Neural crest cell (in vitro differentiated cells): ENCODE measurements at regions not wholly inside any gene's neighbourhood (a gene's known extent, or its start where the extent isn't known, plus 50 kb on each side); places are given as distances from the start of the nearest gene placed in this dataset.
"Not testable (repeated sequence)": the region's sequence is repeated elsewhere in the genome, so short reads cannot be mapped to it uniquely, and the experiment has no call there.

Experiments
- DNase-seq: peaks from one replicate; pipeline ENCODE4 v3.0.0; 2021; ENCODE audit warnings: low read depth, mixed read lengths, low spot score
- H3K27ac Mint-ChIP-seq: one replicate; pipeline ENCODE4 v1.8.0; 2021; ENCODE audit warnings: mild to moderate bottlenecking, mixed read lengths; ENCODE audit not compliant: unreplicated experiment
- H3K27me3 Mint-ChIP-seq: 2 replicates; pipeline ENCODE4 v1.8.0; 2021; ENCODE audit warnings: low read depth, mild to moderate bottlenecking, mixed read lengths
- H3K36me3 Mint-ChIP-seq: 2 replicates; pipeline ENCODE4 v1.8.0; 2021; ENCODE audit warnings: low read depth, mild to moderate bottlenecking, mixed read lengths
- H3K4me1 Mint-ChIP-seq: 2 replicates; pipeline ENCODE4 v1.8.0; 2021; ENCODE audit warnings: mixed read lengths
- H3K4me3 Mint-ChIP-seq: one replicate; pipeline ENCODE4 v1.8.0; 2021; ENCODE audit warnings: mild to moderate bottlenecking, mixed read lengths
- H3K9me3 Mint-ChIP-seq: 2 replicates; pipeline ENCODE4 v1.8.0; 2021; ENCODE audit warnings: mixed read lengths
- CTCF ChIP-seq: fragments of 200-600 bp; sonication (generic); conservative IDR thresholded peaks from 2 replicates; pipeline ENCODE4 v1.5.0; 2021; ENCODE audit warnings: antibody characterized with exemption, mild to moderate bottlenecking

DNA sequence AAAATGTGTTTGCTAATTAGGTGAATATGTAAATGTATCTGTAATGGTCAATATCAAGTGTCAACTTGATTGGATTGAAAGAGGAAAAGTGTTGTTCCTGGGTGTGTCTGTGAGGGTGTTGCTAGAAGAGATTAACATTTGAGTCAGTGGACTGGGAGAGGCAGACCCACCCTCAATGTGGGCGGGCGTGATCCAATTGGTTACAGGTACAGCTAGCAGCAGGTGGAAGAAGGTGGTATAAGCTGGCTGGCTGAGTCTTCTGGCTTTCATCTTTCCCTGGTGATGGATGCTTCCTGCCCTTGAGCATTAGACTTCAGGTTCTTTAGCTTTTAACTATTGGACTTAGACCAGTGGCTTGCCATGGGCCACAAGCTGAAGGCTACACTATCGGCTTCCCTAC lies 779.0 kb upstream of the CTNND2 start:
- H3K36me3 Mint-ChIP-seq: no peaks in the 10 kb centered on the region
- DNase-seq: no peak
- no peaks in the 10 kb centered on the region for H3K9me3 Mint-ChIP-seq
- no peak overlapping the region for H3K4me3 Mint-ChIP-seq
- H3K27ac Mint-ChIP-seq: no peak overlapping the region
- H3K27me3 Mint-ChIP-seq: peaks cover 2% of the 10 kb centered on the region
- no peak for TF ChIP-seq CTCF
- no peaks in the 10 kb centered on the region for H3K4me1 Mint-ChIP-seq

DNA sequence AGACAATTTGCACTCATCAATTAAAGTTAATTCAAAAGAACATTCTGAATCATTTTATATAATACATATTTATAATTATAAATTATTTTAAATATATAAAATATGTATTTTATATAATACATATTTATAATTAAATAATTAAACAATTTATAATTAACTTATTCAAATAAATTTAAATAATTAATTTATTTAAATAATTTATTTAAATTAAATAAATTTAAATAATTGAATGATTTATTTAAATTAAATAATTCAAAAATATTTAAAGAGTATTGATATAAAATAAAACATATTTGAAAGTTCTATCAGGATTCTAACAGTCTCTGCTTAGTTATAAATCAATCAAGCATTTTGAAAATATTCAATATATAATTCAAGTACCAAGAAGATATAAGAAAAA lies 775.5 kb upstream of the CTNND2 start:
- Mint-ChIP-seq H3K4me3 (no peak overlapping the region), H3K36me3 (no peaks in the 10 kb centered on the region), H3K9me3 (peaks cover 5% of the 10 kb centered on the region), H3K4me1 (no peaks in the 10 kb centered on the region), H3K27me3 (peaks cover 2% of the 10 kb centered on the region), H3K27ac (no peak overlapping the region)
- no peak for TF ChIP-seq CTCF
- DNase-seq: no peak

DNA sequence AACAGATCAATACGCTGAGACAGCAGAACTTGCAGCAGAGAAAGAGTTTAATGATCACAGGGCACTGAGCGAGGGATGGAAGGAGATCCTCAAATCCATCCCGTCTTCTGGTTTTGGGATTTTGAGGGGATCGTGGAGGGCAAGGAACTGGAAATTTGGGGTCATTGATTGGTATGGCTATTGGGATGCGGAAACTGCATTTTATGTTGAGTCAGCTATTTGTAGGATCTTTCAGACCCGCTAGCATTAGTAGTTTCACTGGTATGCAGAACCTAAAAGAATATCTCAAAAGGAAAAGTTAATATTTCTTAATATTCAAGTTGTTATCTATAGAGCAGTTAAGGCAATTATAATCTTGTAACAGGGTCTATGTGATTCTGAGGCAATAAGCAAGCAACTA lies 771.7 kb upstream of the CTNND2 start:
- Mint-ChIP-seq H3K27me3 (peaks cover 7% of the 10 kb centered on the region), H3K27ac (no peak overlapping the region), H3K36me3 (no peaks in the 10 kb centered on the region), H3K4me1 (no peaks in the 10 kb centered on the region), H3K9me3 (peaks cover 9% of the 10 kb centered on the region), H3K4me3 (no peak overlapping the region)
- no peak for TF ChIP-seq CTCF
- no peak for DNase-seq

DNA sequence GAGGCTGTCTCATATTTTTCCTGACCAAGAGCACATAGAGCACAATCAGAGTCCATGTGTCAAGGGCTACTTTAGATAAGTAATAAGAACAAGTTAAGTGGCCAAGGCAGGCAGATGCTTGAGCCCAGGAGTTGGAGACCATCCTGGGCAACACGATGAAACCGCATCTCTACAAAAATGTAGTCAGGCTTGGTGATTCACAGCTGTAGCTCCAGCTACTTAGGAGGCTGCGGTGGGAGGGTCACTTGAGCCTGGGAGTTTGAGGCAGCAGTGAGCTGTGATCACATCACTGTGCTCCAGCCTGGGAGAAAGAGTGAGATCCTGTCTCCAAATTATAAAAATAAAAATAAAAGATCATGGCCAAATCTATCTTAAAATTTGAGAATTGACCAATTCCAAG lies 767.9 kb upstream of the CTNND2 start:
- H3K4me1 Mint-ChIP-seq: no peaks in the 10 kb centered on the region
- peaks cover 32% of the 10 kb centered on the region for H3K27me3 Mint-ChIP-seq
- H3K27ac Mint-ChIP-seq: no peak overlapping the region
- no peak for TF ChIP-seq CTCF
- no peaks in the 10 kb centered on the region for H3K36me3 Mint-ChIP-seq
- DNase-seq: no peak
- no peak overlapping the region for H3K4me3 Mint-ChIP-seq
- peaks cover 9% of the 10 kb centered on the region for H3K9me3 Mint-ChIP-seq

GRCh38 chr5:12669326-12669725 lies 765.1 kb upstream of the CTNND2 start:
- H3K4me1 Mint-ChIP-seq: no peaks in the 10 kb centered on the region
- H3K36me3 Mint-ChIP-seq: peaks cover 4% of the 10 kb centered on the region
- peaks cover 6% of the 10 kb centered on the region for H3K9me3 Mint-ChIP-seq
- no peak overlapping the region for H3K4me3 Mint-ChIP-seq
- H3K27ac Mint-ChIP-seq: no peak overlapping the region
- H3K27me3 Mint-ChIP-seq: peaks cover 60% of the 10 kb centered on the region
- DNase-seq: no peak
- TF ChIP-seq CTCF: no peak

DNA sequence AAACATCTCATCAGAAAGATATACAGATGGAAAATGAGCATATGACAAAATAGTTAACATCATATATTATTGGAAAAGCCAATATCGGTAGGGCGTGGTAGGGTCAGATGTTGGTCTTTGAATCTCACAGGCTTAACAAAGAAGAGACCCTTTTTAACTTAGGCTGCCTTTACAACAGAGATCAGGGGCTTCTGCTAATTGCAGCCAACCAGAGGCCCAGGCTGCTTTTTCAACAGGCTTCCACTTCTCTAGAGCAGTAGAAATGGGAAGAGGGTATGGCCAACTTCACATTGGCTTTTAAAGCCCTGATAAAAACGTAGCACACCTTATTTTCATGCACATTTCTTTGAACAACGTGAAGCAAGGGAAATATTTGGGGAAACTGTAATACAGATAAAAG lies 764.3 kb upstream of the CTNND2 start:
- Mint-ChIP-seq H3K4me1 (no peaks in the 10 kb centered on the region), H3K27me3 (peaks cover 64% of the 10 kb centered on the region)
- no peak for TF ChIP-seq CTCF

GRCh38 chr5:12667818-12668217 lies 763.6 kb upstream of the CTNND2 start:
- H3K4me1 Mint-ChIP-seq, H3K36me3 Mint-ChIP-seq, H3K4me3 Mint-ChIP-seq: not testable (repeated sequence)

More for the DNA sequence above, 764.3 kb upstream of the CTNND2 start:
- no peak overlapping the region for H3K4me3 Mint-ChIP-seq
- no peak overlapping the region for H3K27ac Mint-ChIP-seq
- peaks cover 6% of the 10 kb centered on the region for H3K9me3 Mint-ChIP-seq
- DNase-seq: no peak
- H3K36me3 Mint-ChIP-seq: peaks cover 4% of the 10 kb centered on the region

GRCh38 chr5:12665772-12666171 lies 761.5 kb upstream of the CTNND2 start:
- H3K4me1 Mint-ChIP-seq, H3K36me3 Mint-ChIP-seq, DNase-seq, H3K9me3 Mint-ChIP-seq, H3K27ac Mint-ChIP-seq, H3K4me3 Mint-ChIP-seq: not testable (repeated sequence)
- peaks cover 57% of the 10 kb centered on the region for H3K27me3 Mint-ChIP-seq

More at GRCh38 chr5:12667818-12668217, 763.6 kb upstream of the CTNND2 start:
- peaks cover 62% of the 10 kb centered on the region for H3K27me3 Mint-ChIP-seq
- not testable (repeated sequence) for H3K9me3 Mint-ChIP-seq, DNase-seq, H3K27ac Mint-ChIP-seq
